PC-9 (cell line): ENCODE measurements at regions not wholly inside any gene's neighbourhood (a gene's known extent, or its start where the extent isn't known, plus 50 kb on each side); places are given as distances from the start of the nearest gene placed in this dataset.

Experiments used
- EZH2 ChIP-seq: fragments of 200-600 bp; sonication (generic); IDR thresholded peaks from 2 replicates; pipeline ENCODE4 v1.8.0; 2017; ENCODE audit warnings: antibody characterized with exemption, low read depth
- TF ChIP-seq, protein P1 (sequence below): fragments of 200-600 bp; sonication (generic); conservative IDR thresholded peaks from 2 replicates; pipeline ENCODE4 v1.6.1; 2017; ENCODE audit warnings: mixed run types, antibody characterized with exemption, mild to moderate bottlenecking, moderate library complexity

DNA sequence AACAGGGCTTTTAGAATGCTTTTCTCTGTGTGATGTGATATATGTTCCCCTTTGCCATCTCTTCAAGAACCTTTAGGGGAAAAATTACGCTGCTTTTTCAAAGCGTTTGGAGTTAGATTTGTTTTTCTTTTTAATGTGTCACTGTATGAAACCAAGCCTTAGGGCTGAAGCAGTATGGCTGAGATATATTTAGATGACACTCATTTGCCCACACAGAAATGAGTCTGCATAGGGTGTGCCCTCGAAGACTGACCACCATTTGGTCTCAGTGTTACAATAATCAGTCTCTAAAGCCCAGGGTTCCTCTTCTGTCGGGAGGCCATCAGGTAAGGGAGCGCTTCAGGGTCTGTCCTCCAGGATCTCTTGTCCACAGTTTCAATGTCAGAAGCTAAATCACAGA lies 213.0 kb upstream of the NCAM1 start:
- TF ChIP-seq, protein P1, sequence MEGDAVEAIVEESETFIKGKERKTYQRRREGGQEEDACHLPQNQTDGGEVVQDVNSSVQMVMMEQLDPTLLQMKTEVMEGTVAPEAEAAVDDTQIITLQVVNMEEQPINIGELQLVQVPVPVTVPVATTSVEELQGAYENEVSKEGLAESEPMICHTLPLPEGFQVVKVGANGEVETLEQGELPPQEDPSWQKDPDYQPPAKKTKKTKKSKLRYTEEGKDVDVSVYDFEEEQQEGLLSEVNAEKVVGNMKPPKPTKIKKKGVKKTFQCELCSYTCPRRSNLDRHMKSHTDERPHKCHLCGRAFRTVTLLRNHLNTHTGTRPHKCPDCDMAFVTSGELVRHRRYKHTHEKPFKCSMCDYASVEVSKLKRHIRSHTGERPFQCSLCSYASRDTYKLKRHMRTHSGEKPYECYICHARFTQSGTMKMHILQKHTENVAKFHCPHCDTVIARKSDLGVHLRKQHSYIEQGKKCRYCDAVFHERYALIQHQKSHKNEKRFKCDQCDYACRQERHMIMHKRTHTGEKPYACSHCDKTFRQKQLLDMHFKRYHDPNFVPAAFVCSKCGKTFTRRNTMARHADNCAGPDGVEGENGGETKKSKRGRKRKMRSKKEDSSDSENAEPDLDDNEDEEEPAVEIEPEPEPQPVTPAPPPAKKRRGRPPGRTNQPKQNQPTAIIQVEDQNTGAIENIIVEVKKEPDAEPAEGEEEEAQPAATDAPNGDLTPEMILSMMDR = no peak
- no peak for TF ChIP-seq EZH2
